Spleen (tissue), 7 donors: ENCODE measurements at regions not wholly inside any gene's neighbourhood (a gene's known extent, or its start where the extent isn't known, plus 50 kb on each side); places are given as distances from the start of the nearest gene placed in this dataset.

Source experiments
- POLR2A ChIP-seq, 3 donors: fragments of 450-650 bp; IDR thresholded peaks; one replicate each; pipeline ENCODE4 v1.5.1; 2017; ENCODE audit warnings: antibody characterized with exemption in 3 of 3, mild to moderate bottlenecking in 1 of 3
- POLR2AphosphoS5 ChIP-seq, 3 donors: sonication (generic); formaldehyde crosslinking; IDR thresholded peaks; one replicate each; pipeline ENCODE4 v1.5.1; 2017; ENCODE audit warnings: antibody characterized with exemption in 3 of 3
- TF ChIP-seq, protein P1 (sequence below), 11 experiments: fragments of 200-600 bp in 7 of 11; fragments of 450-650 bp in 4 of 11; sonication (generic) in 4 of 11; IDR thresholded peaks in 8 of 11; conservative IDR thresholded peaks in 3 of 11; 1 replicate in 7 of 11; 2 replicates in 4 of 11; pipeline versions ENCODE4 v1.4.0 to v1.8.0; 2016 to 2021; ENCODE audit warnings: antibody characterized with exemption in 11 of 11, inconsistent platforms in 4 of 11, mild to moderate bottlenecking in 1 of 11
- donor health status: DM: no; HTN: no; CAD: no; lungs with moderate emphysema.
- donor health status: DM: no; HTN: no; CAD: no.
- donor health status: DM: no; HTN: no; CAD: no.

DNA sequence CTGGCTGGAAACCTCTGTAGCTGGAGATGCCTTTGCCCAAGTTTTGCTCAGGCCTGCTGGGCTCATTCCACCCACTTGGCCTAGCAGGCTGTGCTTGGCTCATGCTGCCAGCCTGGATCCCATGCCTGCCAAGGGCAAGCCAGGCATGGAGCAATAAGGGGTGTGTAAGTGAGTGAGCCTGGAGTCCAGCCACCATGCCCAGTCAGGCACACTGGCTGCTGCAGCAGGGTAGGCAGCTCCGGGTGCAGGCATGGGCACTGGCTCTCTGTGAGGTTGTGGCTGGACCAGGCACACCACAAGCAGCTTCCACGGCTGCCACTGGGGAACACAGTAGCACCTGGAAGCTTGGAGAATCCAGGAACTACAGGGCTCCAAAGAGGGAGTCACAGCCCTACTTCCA lies 147.7 kb upstream of the HS6ST1 start:
- TF ChIP-seq, protein P1, sequence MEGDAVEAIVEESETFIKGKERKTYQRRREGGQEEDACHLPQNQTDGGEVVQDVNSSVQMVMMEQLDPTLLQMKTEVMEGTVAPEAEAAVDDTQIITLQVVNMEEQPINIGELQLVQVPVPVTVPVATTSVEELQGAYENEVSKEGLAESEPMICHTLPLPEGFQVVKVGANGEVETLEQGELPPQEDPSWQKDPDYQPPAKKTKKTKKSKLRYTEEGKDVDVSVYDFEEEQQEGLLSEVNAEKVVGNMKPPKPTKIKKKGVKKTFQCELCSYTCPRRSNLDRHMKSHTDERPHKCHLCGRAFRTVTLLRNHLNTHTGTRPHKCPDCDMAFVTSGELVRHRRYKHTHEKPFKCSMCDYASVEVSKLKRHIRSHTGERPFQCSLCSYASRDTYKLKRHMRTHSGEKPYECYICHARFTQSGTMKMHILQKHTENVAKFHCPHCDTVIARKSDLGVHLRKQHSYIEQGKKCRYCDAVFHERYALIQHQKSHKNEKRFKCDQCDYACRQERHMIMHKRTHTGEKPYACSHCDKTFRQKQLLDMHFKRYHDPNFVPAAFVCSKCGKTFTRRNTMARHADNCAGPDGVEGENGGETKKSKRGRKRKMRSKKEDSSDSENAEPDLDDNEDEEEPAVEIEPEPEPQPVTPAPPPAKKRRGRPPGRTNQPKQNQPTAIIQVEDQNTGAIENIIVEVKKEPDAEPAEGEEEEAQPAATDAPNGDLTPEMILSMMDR (IDR thresholded peaks at IDR 0.05 in 8 of 11, conservative IDR thresholded peaks at IDR 0.05 in 3 of 11) = no peak
- no peak for TF ChIP-seq POLR2A (IDR thresholded peaks at IDR 0.05)
- no peak for TF ChIP-seq POLR2AphosphoS5 (IDR thresholded peaks at IDR 0.05)
